Upper lobe of left lung (tissue), 4 donors: ENCODE measurements at regions not wholly inside any gene's neighbourhood (a gene's known extent, or its start where the extent isn't known, plus 50 kb on each side); places are given as distances from the start of the nearest gene placed in this dataset.
A peak's percentile ranks its signal among the peaks of the same experiment; 100 is the strongest.

Experiments
- EP300 ChIP-seq, 4 donors: sonication (generic); formaldehyde crosslinking; IDR thresholded peaks; one replicate each; pipeline ENCODE4 v1.5.1; 2017; ENCODE audit warnings: antibody characterized with exemption in 4 of 4, control low read depth in 2 of 4
- POLR2A ChIP-seq, 4 donors: fragments of 450-650 bp; IDR thresholded peaks; one replicate each; pipeline ENCODE4 v1.5.1; 2016 to 2017; ENCODE audit warnings: antibody characterized with exemption in 4 of 4, mild to moderate bottlenecking in 2 of 4
- POLR2AphosphoS5 ChIP-seq, 2 donors: sonication (generic); formaldehyde crosslinking; IDR thresholded peaks; one replicate each; pipeline ENCODE4 v1.5.1; 2017; ENCODE audit warnings: antibody characterized with exemption in 2 of 2
- TF ChIP-seq, protein P1 (sequence below), 6 experiments: fragments of 450-650 bp in 4 of 6; fragments of 200-600 bp in 2 of 6; sonication (generic) in 2 of 6; IDR thresholded peaks; one replicate each; pipeline ENCODE4 v1.5.1; 2016 to 2019; ENCODE audit warnings: antibody characterized with exemption in 6 of 6

DNA sequence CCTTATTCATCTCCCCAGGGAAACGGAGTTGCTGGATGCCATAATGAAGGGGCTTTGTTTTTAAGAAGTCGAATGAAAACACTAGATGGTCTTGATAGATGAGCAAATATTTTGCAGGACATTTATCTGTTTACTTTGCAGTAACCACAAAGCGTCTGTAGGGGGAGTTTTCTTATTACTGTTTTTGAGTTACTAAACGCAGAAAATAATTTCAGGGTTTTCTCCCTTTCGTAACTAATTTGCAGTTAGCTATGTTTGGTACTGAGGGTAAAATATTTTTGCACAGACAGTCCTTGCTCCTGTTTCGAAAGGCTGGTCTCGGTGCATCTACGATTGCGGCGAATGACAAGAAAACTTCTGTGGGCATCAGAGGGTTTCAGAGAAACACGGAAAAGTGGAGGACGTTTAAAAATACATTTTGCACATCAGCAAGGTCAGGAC lies 505.6 kb upstream of the MKI67 start:
- no peak for TF ChIP-seq POLR2A (IDR thresholded peaks at IDR 0.05)
- TF ChIP-seq, protein P1, sequence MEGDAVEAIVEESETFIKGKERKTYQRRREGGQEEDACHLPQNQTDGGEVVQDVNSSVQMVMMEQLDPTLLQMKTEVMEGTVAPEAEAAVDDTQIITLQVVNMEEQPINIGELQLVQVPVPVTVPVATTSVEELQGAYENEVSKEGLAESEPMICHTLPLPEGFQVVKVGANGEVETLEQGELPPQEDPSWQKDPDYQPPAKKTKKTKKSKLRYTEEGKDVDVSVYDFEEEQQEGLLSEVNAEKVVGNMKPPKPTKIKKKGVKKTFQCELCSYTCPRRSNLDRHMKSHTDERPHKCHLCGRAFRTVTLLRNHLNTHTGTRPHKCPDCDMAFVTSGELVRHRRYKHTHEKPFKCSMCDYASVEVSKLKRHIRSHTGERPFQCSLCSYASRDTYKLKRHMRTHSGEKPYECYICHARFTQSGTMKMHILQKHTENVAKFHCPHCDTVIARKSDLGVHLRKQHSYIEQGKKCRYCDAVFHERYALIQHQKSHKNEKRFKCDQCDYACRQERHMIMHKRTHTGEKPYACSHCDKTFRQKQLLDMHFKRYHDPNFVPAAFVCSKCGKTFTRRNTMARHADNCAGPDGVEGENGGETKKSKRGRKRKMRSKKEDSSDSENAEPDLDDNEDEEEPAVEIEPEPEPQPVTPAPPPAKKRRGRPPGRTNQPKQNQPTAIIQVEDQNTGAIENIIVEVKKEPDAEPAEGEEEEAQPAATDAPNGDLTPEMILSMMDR (IDR thresholded peaks at IDR 0.05): peak in 5 of 6 experiments; percentile 9 to 31 (median 17)
- TF ChIP-seq POLR2AphosphoS5 (IDR thresholded peaks at IDR 0.05): no peak
- no peak for TF ChIP-seq EP300 (IDR thresholded peaks at IDR 0.05)
